Activated B cell treated with CpG ODN at 0.5 μM for 24 hours (primary cell): ENCODE measurements at regions not wholly inside any gene's neighbourhood (a gene's known extent, or its start where the extent isn't known, plus 50 kb on each side); places are given as distances from the start of the nearest gene placed in this dataset.

Source experiments
- ATAC-seq: fragments of 200-7000 bp; cut with Tn5 transposase; one replicate; pipeline ENCODE4 v1.10.0; 2021; ENCODE audit warnings: low read depth, mild to moderate bottlenecking, moderate library complexity
- CTCF ChIA-PET: fragments of 350-600 bp; sonication (Branson Sonifier 250); formaldehyde crosslinking; loops from one replicate; lab custom pipeline; 2021; ENCODE audit warnings: antibody characterized with exemption; lab: Charles Lee
- POLR2A ChIA-PET: fragments of 350-600 bp; sonication (Branson Sonifier 250); formaldehyde crosslinking; loops from one replicate; lab custom pipeline; 2021; ENCODE audit warnings: antibody characterized with exemption; lab: Charles Lee
- DNase-seq: peaks from one replicate; pipeline ENCODE4 v3.0.0; 2022
- H3K27ac Mint-ChIP-seq: one replicate; pipeline ENCODE4 v1.8.0; 2020; ENCODE audit warnings: mixed read lengths
- H3K27me3 Mint-ChIP-seq: one replicate; pipeline ENCODE4 v1.8.0; 2021; ENCODE audit warnings: mixed read lengths
- H3K36me3 Mint-ChIP-seq: one replicate; pipeline ENCODE4 v1.8.0; 2021; ENCODE audit warnings: low read depth, mixed read lengths
- H3K4me1 Mint-ChIP-seq: one replicate; pipeline ENCODE4 v1.8.0; 2021; ENCODE audit warnings: mixed read lengths
- H3K4me3 Mint-ChIP-seq: one replicate; pipeline ENCODE4 v1.8.0; 2020; ENCODE audit warnings: mild to moderate bottlenecking, mixed read lengths
- H3K9me3 Mint-ChIP-seq: one replicate; pipeline ENCODE4 v1.8.0; 2020; ENCODE audit warnings: mixed read lengths
- CTCF ChIP-seq: fragments of 200-600 bp; IDR thresholded peaks from one replicate; pipeline ENCODE4 v1.8.0; 2022; ENCODE audit warnings: antibody characterized with exemption, mild to moderate bottlenecking
- intact Hi-C: fragments of 100-400 bp; cut with micrococcal nuclease; formaldehyde crosslinking; loops from one replicate; pipeline ENCODE4 v1.15.1; 2024

- intact Hi-C loops: no loop called here
- ChIA-PET CTCF (no interaction called here), POLR2A (no interaction called here)
- H3K9me3 Mint-ChIP-seq: peaks cover 15% of the 10 kb centered on the region
- no peaks in the 10 kb centered on the region for H3K27me3 Mint-ChIP-seq
- H3K36me3 Mint-ChIP-seq: no peaks in the 10 kb centered on the region
- no peaks in the 10 kb centered on the region for H3K4me1 Mint-ChIP-seq
- no peak overlapping the region for H3K27ac Mint-ChIP-seq
- no peak for DNase-seq
- ATAC-seq: no peak
- no peak overlapping the region for H3K4me3 Mint-ChIP-seq
- TF ChIP-seq CTCF: no peak
These were observed 957.5 kb upstream of the CDH9 start for GRCh38 chr5:27995867-27996266.

GRCh38 chr5:27978322-27978721 lies 939.9 kb upstream of the CDH9 start:
- ATAC-seq (no peak), DNase-seq (no peak)
- intact Hi-C loops: no loop called here
- Mint-ChIP-seq H3K4me1 (no peaks in the 10 kb centered on the region), H3K4me3 (no peak overlapping the region), H3K9me3 (peaks cover 13% of the 10 kb centered on the region), H3K27me3 (no peaks in the 10 kb centered on the region), H3K36me3 (no peaks in the 10 kb centered on the region), H3K27ac (no peak overlapping the region)
- POLR2A ChIA-PET: no interaction called here
- no peak for TF ChIP-seq CTCF
- CTCF ChIA-PET: no interaction called here

- Mint-ChIP-seq H3K9me3 (peaks cover 15% of the 10 kb centered on the region), H3K4me3 (no peak overlapping the region), H3K27ac (no peak overlapping the region), H3K27me3 (no peaks in the 10 kb centered on the region), H3K36me3 (no peaks in the 10 kb centered on the region), H3K4me1 (no peaks in the 10 kb centered on the region)
- CTCF ChIA-PET: no interaction called here
- ATAC-seq (no peak), DNase-seq (no peak)
- no peak for TF ChIP-seq CTCF
- POLR2A ChIA-PET: no interaction called here
- intact Hi-C loops: no loop called here
These were observed 930.8 kb upstream of the CDH9 start for GRCh38 chr5:27969157-27969556.

- ATAC-seq (no peak), DNase-seq (no peak)
- POLR2A ChIA-PET: no interaction called here
- CTCF ChIA-PET: no interaction called here
- TF ChIP-seq CTCF: no peak
- no peak overlapping the region for H3K27ac Mint-ChIP-seq
- no peaks in the 10 kb centered on the region for H3K36me3 Mint-ChIP-seq
- no peaks in the 10 kb centered on the region for H3K27me3 Mint-ChIP-seq
- H3K4me3 Mint-ChIP-seq: no peak overlapping the region
- H3K9me3 Mint-ChIP-seq: peaks cover 23% of the 10 kb centered on the region
- intact Hi-C loops: no loop called here
- H3K4me1 Mint-ChIP-seq: no peaks in the 10 kb centered on the region
These were observed 924.8 kb upstream of the CDH9 start for GRCh38 chr5:27963050-27963783.

GRCh38 chr5:27962198-27962597 lies 923.8 kb upstream of the CDH9 start:
- peaks cover 30% of the 10 kb centered on the region for H3K9me3 Mint-ChIP-seq
- POLR2A ChIA-PET: no interaction called here
- DNase-seq (no peak), ATAC-seq (no peak)
- intact Hi-C loops: no loop called here
- CTCF ChIA-PET: no interaction called here
- no peaks in the 10 kb centered on the region for H3K27me3 Mint-ChIP-seq
- no peak overlapping the region for H3K4me3 Mint-ChIP-seq
- H3K36me3 Mint-ChIP-seq: no peaks in the 10 kb centered on the region
- H3K27ac Mint-ChIP-seq: no peak overlapping the region
- no peak for TF ChIP-seq CTCF
- no peaks in the 10 kb centered on the region for H3K4me1 Mint-ChIP-seq
